ENCODE measurements at regions not wholly inside any gene's neighbourhood (a gene's known extent, or its start where the extent isn't known, plus 50 kb on each side); places are given as distances from the start of the nearest gene placed in this dataset.

- Mint-ChIP-seq H3K36me3 (ENCODE audit: low read depth) (no peaks in the 10 kb centered on the region), H3K27me3 (no peaks in the 10 kb centered on the region), H3K4me1 (no peaks in the 10 kb centered on the region), H3K9me3 (no peaks in the 10 kb centered on the region), H3K4me3 (no peak overlapping the region), H3K27ac (no peak overlapping the region)
- intact Hi-C loops (cut with micrococcal nuclease) = no loop called here
- ChIA-PET POLR2A (no interaction called here), CTCF (no interaction called here)
- no peak for ATAC-seq (ENCODE audit: low read depth)
- DNase-seq = no peak
- TF ChIP-seq CTCF (IDR thresholded peaks at IDR 0.05) = no peak
These were observed 72.4 kb upstream of the CXCL12 start for GRCh38 chr10:44457259-44457658.

GRCh38 chr10:44458671-44459413 is 73.9 kb upstream of the CXCL12 start:
- ChIA-PET CTCF (no interaction called here), POLR2A (no interaction called here)
- Mint-ChIP-seq H3K27me3 (no peaks in the 10 kb centered on the region), H3K4me3 (no peak overlapping the region), H3K9me3 (no peaks in the 10 kb centered on the region), H3K36me3 (ENCODE audit: low read depth) (no peaks in the 10 kb centered on the region), H3K27ac (no peak overlapping the region), H3K4me1 (no peaks in the 10 kb centered on the region)
- no peak for DNase-seq
- ATAC-seq (ENCODE audit: low read depth) = no peak
- TF ChIP-seq CTCF (IDR thresholded peaks at IDR 0.05) = no peak
- intact Hi-C loops (cut with micrococcal nuclease) = no loop called here

- no peak for TF ChIP-seq CTCF (IDR thresholded peaks at IDR 0.05)
- ChIA-PET CTCF (no interaction called here), POLR2A (no interaction called here)
- Mint-ChIP-seq H3K4me3 (no peak overlapping the region), H3K36me3 (ENCODE audit: low read depth) (no peaks in the 10 kb centered on the region), H3K27ac (no peak overlapping the region), H3K4me1 (no peaks in the 10 kb centered on the region), H3K27me3 (peaks cover under 1% of the 10 kb centered on the region), H3K9me3 (no peaks in the 10 kb centered on the region)
- no peak for ATAC-seq (ENCODE audit: low read depth)
- intact Hi-C loops (cut with micrococcal nuclease) = no loop called here
- DNase-seq = no peak
These were observed 74.8 kb upstream of the CXCL12 start for GRCh38 chr10:44459671-44460070.

- Mint-ChIP-seq H3K4me1 (no peaks in the 10 kb centered on the region), H3K9me3 (no peaks in the 10 kb centered on the region), H3K36me3 (ENCODE audit: low read depth) (no peaks in the 10 kb centered on the region), H3K27ac (no peak overlapping the region), H3K4me3 (no peak overlapping the region), H3K27me3 (peaks cover 2% of the 10 kb centered on the region)
- intact Hi-C loops (cut with micrococcal nuclease) = no loop called here
- ChIA-PET POLR2A (no interaction called here), CTCF (no interaction called here)
- no peak for DNase-seq
- ATAC-seq (ENCODE audit: low read depth) = no peak
- no peak for TF ChIP-seq CTCF (IDR thresholded peaks at IDR 0.05)
These were observed 75.5 kb upstream of the CXCL12 start for GRCh38 chr10:44460416-44460815.

- no peak for ATAC-seq (ENCODE audit: low read depth)
- POLR2A ChIA-PET = no interaction called here
These were observed 77.5 kb upstream of the CXCL12 start for GRCh38 chr10:44462338-44462914.

More at GRCh38 chr10:44462338-44462914, 77.5 kb upstream of the CXCL12 start:
- Mint-ChIP-seq H3K27ac (no peak overlapping the region), H3K27me3 (peaks cover 5% of the 10 kb centered on the region), H3K9me3 (no peaks in the 10 kb centered on the region), H3K4me1 (no peaks in the 10 kb centered on the region), H3K4me3 (no peak overlapping the region), H3K36me3 (ENCODE audit: low read depth) (no peaks in the 10 kb centered on the region)
- DNase-seq = no peak
- intact Hi-C loops (cut with micrococcal nuclease) = no loop called here
- CTCF ChIA-PET = no interaction called here
- TF ChIP-seq CTCF (IDR thresholded peaks at IDR 0.05) = no peak

All from activated B cell treated with CpG ODN at 0.5 μM for 24 hours (primary cell).